H1 (cell line): ENCODE measurements at regions not wholly inside any gene's neighbourhood (a gene's known extent, or its start where the extent isn't known, plus 50 kb on each side); places are given as distances from the start of the nearest gene placed in this dataset.

Experiments
- CTCF ChIA-PET: fragments of 300-600 bp; sonication (Branson Sonifier 250); formaldehyde crosslinking; loops from one replicate; lab custom pipeline; 2021; ENCODE audit not compliant: partially characterized antibody; lab: Charles Lee
- POLR2A ChIA-PET: fragments of 300-600 bp; sonication (Branson Sonifier 250); formaldehyde crosslinking; loops from one replicate; lab custom pipeline; 2021; ENCODE audit warnings: inconsistent platforms; ENCODE audit not compliant: partially characterized antibody; lab: Charles Lee
- DNase-seq, 2 experiments: peaks; one replicate each; pipeline versions ENCODE4 v3.0.0 to v3.0.0-alpha.2; 2010 to 2022; ENCODE audit warnings: low spot score in 2 of 2, low read depth in 1 of 2, mixed read lengths in 1 of 2
- FAIRE-seq: peaks from 2 replicates; lab custom pipeline; 2011; peaks lifted over from hg19 to GRCh38; lab: Jason Lieb, UNC
- H2AFZ ChIP-seq: 2 replicates; pipeline ENCODE4 v1.8.1; 2012; ENCODE audit warnings: low read length, inconsistent platforms
- H2AK5ac ChIP-seq: 2 replicates; pipeline ENCODE4 v1.6.1; 2013; ENCODE audit warnings: low read depth, low read length
- H2BK120ac ChIP-seq: replicated peaks from 2 replicates; pipeline ENCODE3; 2013; ENCODE audit warnings: low read depth, low read length, inconsistent platforms
- H2BK12ac ChIP-seq: 2 replicates; pipeline ENCODE4 v1.6.1; 2013; ENCODE audit warnings: low read depth, low read length
- H2BK15ac ChIP-seq: 2 replicates; pipeline ENCODE4 v1.6.1; 2013; ENCODE audit warnings: low read length
- H2BK20ac ChIP-seq: 2 replicates; pipeline ENCODE4 v1.6.1; 2013; ENCODE audit warnings: low read length
- H2BK5ac ChIP-seq: 2 replicates; pipeline ENCODE4 v1.6.1; 2013; ENCODE audit warnings: low read depth, low read length
- H3K14ac ChIP-seq: 2 replicates; pipeline ENCODE4 v1.6.1; 2013; ENCODE audit warnings: inconsistent platforms; ENCODE audit not compliant: insufficient read length
- H3K18ac ChIP-seq: 2 replicates; pipeline ENCODE4 v1.6.1; 2013; ENCODE audit warnings: low read length; ENCODE audit errors: extremely low read depth
- H3K23ac ChIP-seq: 2 replicates; pipeline ENCODE4 v1.6.1; 2013; ENCODE audit warnings: inconsistent platforms; ENCODE audit not compliant: insufficient read length
- H3K23me2 ChIP-seq: 2 replicates; pipeline ENCODE4 v1.6.1; 2013; ENCODE audit warnings: low read depth, low read length
- H3K27ac ChIP-seq: 2 replicates; pipeline ENCODE4 v1.6.1; 2011; ENCODE audit warnings: low read depth, low read length, inconsistent platforms
- H3K27me3 ChIP-seq, 4 experiments: replicated peaks in 1 of 4; 1 replicate in 1 of 4; 2 replicates in 3 of 4; pipeline versions ENCODE4 v1.6.1 to v1.8.1; 2011 to 2013; ENCODE audit warnings: low read length in 3 of 4, mild to moderate bottlenecking in 3 of 4, inconsistent platforms in 2 of 4, mixed read lengths in 2 of 4, moderate library complexity in 1 of 4; ENCODE audit not compliant: control insufficient read depth in 3 of 4, insufficient read depth in 3 of 4; ENCODE audit errors: extremely low read depth in 1 of 4
- H3K36me3 ChIP-seq, 4 experiments: 2 replicates each; pipeline versions ENCODE4 v1.6.1 to v1.8.1; 2011 to 2013; ENCODE audit warnings: mild to moderate bottlenecking in 4 of 4, low read length in 3 of 4, moderate library complexity in 2 of 4, control low read depth in 1 of 4, inconsistent platforms in 1 of 4; ENCODE audit not compliant: insufficient read depth in 4 of 4, control insufficient read depth in 2 of 4
- H3K4ac ChIP-seq: replicated peaks from 2 replicates; pipeline ENCODE3; 2013; ENCODE audit warnings: low read length, low read depth, mixed read lengths, inconsistent platforms; ENCODE audit not compliant: insufficient read length
- H3K4me1 ChIP-seq, 4 experiments: replicated peaks in 1 of 4; 1 replicate in 1 of 4; 2 replicates in 3 of 4; pipeline versions ENCODE4 v1.6.1 to v1.8.1; 2011 to 2013; ENCODE audit warnings: low read length in 3 of 4, inconsistent platforms in 2 of 4, mixed read lengths in 1 of 4; ENCODE audit not compliant: insufficient read depth in 4 of 4, control insufficient read depth in 3 of 4
- H3K4me2 ChIP-seq, 2 experiments: 2 replicates each; pipeline versions ENCODE4 v1.6.1 to v1.8.1; 2011 to 2013; ENCODE audit warnings: low read depth in 2 of 2, low read length in 2 of 2, control low read depth in 1 of 2, inconsistent platforms in 1 of 2, mild to moderate bottlenecking in 1 of 2; ENCODE audit not compliant: insufficient read depth in 1 of 2
- H3K4me3 ChIP-seq, 4 experiments: fragments of 200-600, 300-600 bp in 1 of 4; sonication (generic), shearing (Covaris generic), sonication (Bioruptor Twin) in 1 of 4; 2 replicates each; pipeline versions ENCODE4 v1.5.1 to v1.8.1; 2011 to 2016; ENCODE audit warnings: low read length in 4 of 4, low read depth in 3 of 4, control low read depth in 2 of 4, inconsistent platforms in 2 of 4, mild to moderate bottlenecking in 2 of 4, mixed read lengths in 1 of 4, moderate library complexity in 1 of 4; ENCODE audit not compliant: insufficient read depth in 2 of 4; ENCODE audit errors: extremely low read depth in 1 of 4
- H3K56ac ChIP-seq: replicated peaks from 2 replicates; pipeline ENCODE3; 2013; ENCODE audit warnings: low read depth, mild to moderate bottlenecking, mixed read lengths, low read length, inconsistent platforms; ENCODE audit not compliant: insufficient read length
- H3K79me1 ChIP-seq: 2 replicates; pipeline ENCODE4 v1.6.1; 2013; ENCODE audit warnings: low read depth, low read length, control low read depth
- H3K79me2 ChIP-seq, 2 experiments: 2 replicates each; pipeline versions ENCODE4 v1.6.1 to v1.8.1; 2012 to 2013; ENCODE audit warnings: low read length in 2 of 2, mild to moderate bottlenecking in 2 of 2, inconsistent platforms in 1 of 2; ENCODE audit not compliant: insufficient read depth in 2 of 2, control insufficient read depth in 1 of 2
- H3K9ac ChIP-seq, 4 experiments: replicated peaks in 1 of 4; 1 replicate in 1 of 4; 2 replicates in 3 of 4; pipeline versions ENCODE4 v1.6.1 to v1.8.1; 2011 to 2013; ENCODE audit warnings: low read depth in 3 of 4, low read length in 3 of 4, control low read depth in 2 of 4, mild to moderate bottlenecking in 2 of 4, moderate library complexity in 2 of 4, inconsistent platforms in 1 of 4; ENCODE audit errors: extremely low read depth in 1 of 4
- H3K9me3 ChIP-seq, 2 experiments: 2 replicates each; pipeline versions ENCODE4 v1.6.1 to v1.8.1; 2012 to 2013; ENCODE audit warnings: mild to moderate bottlenecking in 2 of 2, moderate library complexity in 2 of 2, control low read depth in 1 of 2, inconsistent platforms in 1 of 2, low read depth in 1 of 2, low read length in 1 of 2, mixed read lengths in 1 of 2; ENCODE audit not compliant: insufficient read depth in 2 of 2
- H4K20me1 ChIP-seq, 2 experiments: replicated peaks in 1 of 2; 2 replicates each; pipeline versions ENCODE3 to v1.8.1; 2011 to 2013; ENCODE audit warnings: inconsistent platforms in 2 of 2, low read length in 2 of 2, mild to moderate bottlenecking in 1 of 2; ENCODE audit not compliant: insufficient read depth in 2 of 2, control insufficient read depth in 1 of 2
- H4K5ac ChIP-seq: 2 replicates; pipeline ENCODE4 v1.6.1; 2013; ENCODE audit warnings: low read length, low read depth, mixed read lengths, inconsistent platforms; ENCODE audit not compliant: insufficient read length
- H4K8ac ChIP-seq: 2 replicates; pipeline ENCODE4 v1.8.0; 2013; ENCODE audit warnings: mild to moderate bottlenecking, moderate library complexity, low read length, inconsistent platforms; ENCODE audit not compliant: insufficient read depth; ENCODE audit errors: extremely low read depth
- H4K91ac ChIP-seq: replicated peaks from 2 replicates; pipeline ENCODE3; 2013; ENCODE audit warnings: low read length, mixed read lengths, inconsistent platforms; ENCODE audit not compliant: insufficient read length
- BACH1 ChIP-seq: IDR thresholded peaks from 2 replicates; pipeline ENCODE4 v1.6.1; 2012; ENCODE audit warnings: low read length, improper control_type of control experiment
- BCL11A ChIP-seq, 2 experiments: IDR thresholded peaks; one replicate each; pipeline ENCODE4 v1.6.1; 2011; ENCODE audit warnings: low read depth in 2 of 2, low read length in 2 of 2, mild to moderate bottlenecking in 2 of 2
- EZH2 ChIP-seq: fragments of 200-600 bp; sonication (generic); IDR thresholded peaks from 2 replicates; pipeline ENCODE4 v1.7.1; 2012; ENCODE audit warnings: low read depth, mild to moderate bottlenecking, moderate library complexity, low read length, inconsistent platforms; ENCODE audit not compliant: severe bottlenecking
- POLR2AphosphoS5 ChIP-seq: IDR thresholded peaks from 2 replicates; pipeline ENCODE4 v1.6.1; 2011; ENCODE audit warnings: low read depth, low read length
- POU5F1 ChIP-seq: IDR thresholded peaks from 2 replicates; pipeline ENCODE4 v1.6.1; 2011; ENCODE audit warnings: low read depth, mild to moderate bottlenecking, low read length, moderate library complexity
- SP2 ChIP-seq: IDR thresholded peaks from 2 replicates; pipeline ENCODE4 v1.6.1; 2012; ENCODE audit warnings: mild to moderate bottlenecking, low read length, inconsistent platforms
- TAF7 ChIP-seq: optimal IDR thresholded peaks from 2 replicates; pipeline ENCODE3; 2011; ENCODE audit warnings: low read depth, mild to moderate bottlenecking, inconsistent platforms, low read length, moderate library complexity, borderline replicate concordance
- TCF12 ChIP-seq: IDR thresholded peaks from 2 replicates; pipeline ENCODE4 v1.6.1; 2011; ENCODE audit warnings: low read depth, mild to moderate bottlenecking, low read length
- WGBS, 2 experiments: shearing (Covaris generic) in 1 of 2; methylation state at CpG; one replicate each; pipeline versions ENCODE4 v1.1.6 to v1.1.7; 2013 to 2015; ENCODE audit warnings: low lambda C conversion rate in 2 of 2, mixed read lengths in 2 of 2, inconsistent platforms in 1 of 2, low coverage in 1 of 2, missing lambda C conversion rate in 1 of 2; ENCODE audit not compliant: insufficient replicate concordance in 2 of 2, insufficient coverage in 1 of 2, insufficient read length in 1 of 2; ENCODE audit errors: extremely low coverage in 1 of 2, missing lambda C conversion rate in 1 of 2; 5-methylcytosine and 5-hydroxymethylcytosine counted together
- TF ChIP-seq, protein P1 (sequence below): IDR thresholded peaks from 2 replicates; pipeline ENCODE4 v1.6.1; 2012; ENCODE audit warnings: low read length, inconsistent platforms
- TF ChIP-seq, protein P2 (sequence below): IDR thresholded peaks from 2 replicates; pipeline ENCODE4 v1.6.1; 2012; ENCODE audit warnings: inconsistent platforms
- TF ChIP-seq, protein P3 (sequence below): IDR thresholded peaks from 2 replicates; pipeline ENCODE4 v1.6.1; 2011; ENCODE audit warnings: low read length, improper control_type of control experiment

GRCh38 chr22:48250937-48251530 is 1488.6 kb downstream of the TBC1D22A start:
- no peak overlapping the region for H4K91ac ChIP-seq
- no peak overlapping the region for H3K56ac ChIP-seq
- no peak overlapping the region for H2AK5ac ChIP-seq
- POLR2A ChIA-PET: no interaction called here
- no peak overlapping the region for H2AFZ ChIP-seq
- H2BK12ac ChIP-seq: no peak overlapping the region
- H3K23me2 ChIP-seq: no peaks in the 10 kb centered on the region
- H3K27ac ChIP-seq: no peak overlapping the region
- H3K9ac ChIP-seq: no peak overlapping the region
- no peak overlapping the region for H3K4ac ChIP-seq
- H2BK120ac ChIP-seq: no peak overlapping the region
- CTCF ChIA-PET: no interaction called here
- peaks cover 0 to 8% (median 1%) of the 10 kb centered on the region in 4 experiments; a peak in 1 of 7 replicates for H3K27me3 ChIP-seq
- H4K8ac ChIP-seq: no peak overlapping the region
- no peak overlapping the region for H3K4me2 ChIP-seq
- H2BK15ac ChIP-seq: no peak overlapping the region
- H3K79me2 ChIP-seq: no peaks in the 10 kb centered on the region
- H3K4me3 ChIP-seq: no peak overlapping the region
- H3K14ac ChIP-seq: no peak overlapping the region
- no peaks in the 10 kb centered on the region for H4K20me1 ChIP-seq
- H3K9me3 ChIP-seq: no peaks in the 10 kb centered on the region
- H3K4me1 ChIP-seq: peaks cover 3 to 7% (median 5%) of the 10 kb centered on the region in 4 experiments
- H2BK5ac ChIP-seq: peak overlapping the region; percentile 35; the same call in 1 of the 2 replicates
- H3K18ac ChIP-seq: no peak overlapping the region
- H3K36me3 ChIP-seq: no peaks in the 10 kb centered on the region
- no peak for FAIRE-seq
- no peak overlapping the region for H4K5ac ChIP-seq
- H3K79me1 ChIP-seq: no peaks in the 10 kb centered on the region
- H3K23ac ChIP-seq: no peak overlapping the region
- DNase-seq: no peak
- WGBS, 2 experiments: 97% methylated on average over 5 of the region's 5 CpGs; no CpG with 5 or more reads in 1 of the 2 experiments
- H2BK20ac ChIP-seq: peak overlapping the region; percentile 61; the same call in 1 of the 2 replicates
- TF ChIP-seq BCL11A (IDR thresholded peaks at IDR 0.05; ENCODE audit: low read depth in 2 of 2, low read length in 2 of 2): no peak
- TF ChIP-seq SP2: no peak
- no peak for TF ChIP-seq BACH1
- TF ChIP-seq, protein P1, sequence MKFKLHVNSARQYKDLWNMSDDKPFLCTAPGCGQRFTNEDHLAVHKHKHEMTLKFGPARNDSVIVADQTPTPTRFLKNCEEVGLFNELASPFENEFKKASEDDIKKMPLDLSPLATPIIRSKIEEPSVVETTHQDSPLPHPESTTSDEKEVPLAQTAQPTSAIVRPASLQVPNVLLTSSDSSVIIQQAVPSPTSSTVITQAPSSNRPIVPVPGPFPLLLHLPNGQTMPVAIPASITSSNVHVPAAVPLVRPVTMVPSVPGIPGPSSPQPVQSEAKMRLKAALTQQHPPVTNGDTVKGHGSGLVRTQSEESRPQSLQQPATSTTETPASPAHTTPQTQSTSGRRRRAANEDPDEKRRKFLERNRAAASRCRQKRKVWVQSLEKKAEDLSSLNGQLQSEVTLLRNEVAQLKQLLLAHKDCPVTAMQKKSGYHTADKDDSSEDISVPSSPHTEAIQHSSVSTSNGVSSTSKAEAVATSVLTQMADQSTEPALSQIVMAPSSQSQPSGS: no peak
- TF ChIP-seq, protein P2, sequence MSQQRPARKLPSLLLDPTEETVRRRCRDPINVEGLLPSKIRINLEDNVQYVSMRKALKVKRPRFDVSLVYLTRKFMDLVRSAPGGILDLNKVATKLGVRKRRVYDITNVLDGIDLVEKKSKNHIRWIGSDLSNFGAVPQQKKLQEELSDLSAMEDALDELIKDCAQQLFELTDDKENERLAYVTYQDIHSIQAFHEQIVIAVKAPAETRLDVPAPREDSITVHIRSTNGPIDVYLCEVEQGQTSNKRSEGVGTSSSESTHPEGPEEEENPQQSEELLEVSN: no peak
- TF ChIP-seq POLR2AphosphoS5: no peak
- TF ChIP-seq, protein P3, sequence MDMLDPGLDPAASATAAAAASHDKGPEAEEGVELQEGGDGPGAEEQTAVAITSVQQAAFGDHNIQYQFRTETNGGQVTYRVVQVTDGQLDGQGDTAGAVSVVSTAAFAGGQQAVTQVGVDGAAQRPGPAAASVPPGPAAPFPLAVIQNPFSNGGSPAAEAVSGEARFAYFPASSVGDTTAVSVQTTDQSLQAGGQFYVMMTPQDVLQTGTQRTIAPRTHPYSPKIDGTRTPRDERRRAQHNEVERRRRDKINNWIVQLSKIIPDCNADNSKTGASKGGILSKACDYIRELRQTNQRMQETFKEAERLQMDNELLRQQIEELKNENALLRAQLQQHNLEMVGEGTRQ: no peak
- TF ChIP-seq POU5F1: no peak
- TF ChIP-seq TAF7: no peak
- TF ChIP-seq EZH2: no peak
- no peak for TF ChIP-seq TCF12
